ENCODE measurements at regions not wholly inside any gene's neighbourhood (a gene's known extent, or its start where the extent isn't known, plus 50 kb on each side); places are given as distances from the start of the nearest gene placed in this dataset.

- H3K4me1 Mint-ChIP-seq (ENCODE audit: low read depth in 2 of 2), result no peaks in the 10 kb centered on the region
- no peak overlapping the region for H3K27ac Mint-ChIP-seq
- H3K9me3 Mint-ChIP-seq, result peaks cover 4% of the 10 kb centered on the region
- DNase-seq (ENCODE audit: low spot score) (no peak), ATAC-seq (no peak)
- no peaks in the 10 kb centered on the region for H3K27me3 Mint-ChIP-seq
- H3K4me3 Mint-ChIP-seq, result no peak overlapping the region
- no peaks in the 10 kb centered on the region for H3K36me3 Mint-ChIP-seq
Observed at GRCh38 chr20:12595841-12596240, 412.9 kb upstream of the SPTLC3 start.

- DNase-seq (ENCODE audit: low spot score), result no peak
- Mint-ChIP-seq H3K9me3 (peaks cover 4% of the 10 kb centered on the region), H3K27me3 (no peaks in the 10 kb centered on the region), H3K36me3 (no peaks in the 10 kb centered on the region), H3K27ac (no peak overlapping the region), H3K4me3 (no peak overlapping the region), H3K4me1 (ENCODE audit: low read depth in 2 of 2) (no peaks in the 10 kb centered on the region)
- ATAC-seq, result no peak
Observed at GRCh38 chr20:12596863-12597262, 411.9 kb upstream of the SPTLC3 start.

GRCh38 chr20:12597551-12597950 lies 411.2 kb upstream of the SPTLC3 start:
- DNase-seq (ENCODE audit: low spot score), result no peak
- H3K4me1 Mint-ChIP-seq (ENCODE audit: low read depth in 2 of 2), result no peaks in the 10 kb centered on the region
- no peak for ATAC-seq
- H3K27me3 Mint-ChIP-seq, result no peaks in the 10 kb centered on the region
- H3K4me3 Mint-ChIP-seq, result no peak overlapping the region
- no peak overlapping the region for H3K27ac Mint-ChIP-seq
- peaks cover 4% of the 10 kb centered on the region for H3K9me3 Mint-ChIP-seq
- H3K36me3 Mint-ChIP-seq, result no peaks in the 10 kb centered on the region

- Mint-ChIP-seq H3K4me1 (ENCODE audit: low read depth in 2 of 2) (no peaks in the 10 kb centered on the region), H3K27ac (no peak overlapping the region), H3K27me3 (no peaks in the 10 kb centered on the region), H3K36me3 (no peaks in the 10 kb centered on the region), H3K9me3 (peaks cover 4% of the 10 kb centered on the region), H3K4me3 (no peak overlapping the region)
- no peak for ATAC-seq
- no peak for DNase-seq (ENCODE audit: low spot score)
Observed at GRCh38 chr20:12598894-12599293, 409.9 kb upstream of the SPTLC3 start.

- H3K4me1 Mint-ChIP-seq (ENCODE audit: low read depth in 2 of 2), result no peaks in the 10 kb centered on the region
- H3K9me3 Mint-ChIP-seq, result peaks cover 4% of the 10 kb centered on the region
- ATAC-seq, result no peak
- no peak overlapping the region for H3K27ac Mint-ChIP-seq
- no peaks in the 10 kb centered on the region for H3K36me3 Mint-ChIP-seq
- no peaks in the 10 kb centered on the region for H3K27me3 Mint-ChIP-seq
- no peak overlapping the region for H3K4me3 Mint-ChIP-seq
- no peak for DNase-seq (ENCODE audit: low spot score)
Observed at GRCh38 chr20:12599494-12599893, 409.3 kb upstream of the SPTLC3 start.

GRCh38 chr20:12605751-12606150 lies 403.0 kb upstream of the SPTLC3 start:
- DNase-seq (ENCODE audit: low spot score) (no peak), ATAC-seq (no peak)
- Mint-ChIP-seq H3K27ac (no peak overlapping the region), H3K36me3 (no peaks in the 10 kb centered on the region), H3K27me3 (no peaks in the 10 kb centered on the region), H3K9me3 (peaks cover 3% of the 10 kb centered on the region), H3K4me3 (no peak overlapping the region), H3K4me1 (ENCODE audit: low read depth in 2 of 2) (no peaks in the 10 kb centered on the region)

- H3K36me3 Mint-ChIP-seq, result no peaks in the 10 kb centered on the region
- no peak for ATAC-seq
- DNase-seq (ENCODE audit: low spot score), result no peak
- H3K4me3 Mint-ChIP-seq, result no peak overlapping the region
- no peaks in the 10 kb centered on the region for H3K27me3 Mint-ChIP-seq
- H3K4me1 Mint-ChIP-seq (ENCODE audit: low read depth in 2 of 2), result peaks cover 0 to 3% of the 10 kb centered on the region in 2 donors
- H3K9me3 Mint-ChIP-seq, result peaks cover 5% of the 10 kb centered on the region
- H3K27ac Mint-ChIP-seq, result no peak overlapping the region
Observed at GRCh38 chr20:12610871-12611270, 397.9 kb upstream of the SPTLC3 start.

GRCh38 chr20:12614764-12615163 lies 394.0 kb upstream of the SPTLC3 start:
- ATAC-seq, result no peak
- H3K4me1 Mint-ChIP-seq (ENCODE audit: low read depth in 2 of 2), result peaks cover 0 to 3% of the 10 kb centered on the region in 2 donors
- no peak for DNase-seq (ENCODE audit: low spot score)
- H3K27me3 Mint-ChIP-seq, result no peaks in the 10 kb centered on the region
- peaks cover 11% of the 10 kb centered on the region for H3K9me3 Mint-ChIP-seq
- no peak overlapping the region for H3K4me3 Mint-ChIP-seq
- no peak overlapping the region for H3K27ac Mint-ChIP-seq
- H3K36me3 Mint-ChIP-seq, result no peaks in the 10 kb centered on the region

- Mint-ChIP-seq H3K27ac (peak overlapping the region in 1 of 2 donors; percentile 22), H3K36me3 (no peaks in the 10 kb centered on the region), H3K4me3 (no peak overlapping the region), H3K4me1 (ENCODE audit: low read depth in 2 of 2) (peaks cover 0 to 3% of the 10 kb centered on the region in 2 donors), H3K9me3 (peaks cover 14% of the 10 kb centered on the region), H3K27me3 (no peaks in the 10 kb centered on the region)
- DNase-seq (ENCODE audit: low spot score), result no peak
- peak in 1 of 2 donors; percentile 36 for ATAC-seq
Observed at GRCh38 chr20:12617076-12617475, 391.7 kb upstream of the SPTLC3 start.

GRCh38 chr20:12623870-12624269 lies 384.9 kb upstream of the SPTLC3 start:
- Mint-ChIP-seq H3K36me3 (peaks cover 6% of the 10 kb centered on the region), H3K27me3 (no peaks in the 10 kb centered on the region), H3K4me3 (no peak overlapping the region), H3K4me1 (ENCODE audit: low read depth in 2 of 2) (peaks cover 5% of the 10 kb centered on the region in 2 donors), H3K9me3 (peaks cover 18% of the 10 kb centered on the region), H3K27ac (no peak overlapping the region)
- DNase-seq (ENCODE audit: low spot score) (no peak), ATAC-seq (no peak)

- DNase-seq (ENCODE audit: low spot score) (no peak), ATAC-seq (no peak)
- H3K36me3 Mint-ChIP-seq, result peaks cover 6% of the 10 kb centered on the region
- peaks cover 11% of the 10 kb centered on the region for H3K9me3 Mint-ChIP-seq
- peaks cover 5% of the 10 kb centered on the region in 2 donors for H3K4me1 Mint-ChIP-seq (ENCODE audit: low read depth in 2 of 2)
- peak overlapping the region; percentile 31 for H3K4me3 Mint-ChIP-seq
- H3K27ac Mint-ChIP-seq, result peak overlapping the region in 1 of 2 donors; percentile 9
- H3K27me3 Mint-ChIP-seq, result no peaks in the 10 kb centered on the region
Observed at GRCh38 chr20:12627485-12627884, 381.3 kb upstream of the SPTLC3 start.

GRCh38 chr20:12638633-12639312 lies 370.0 kb upstream of the SPTLC3 start:
- H3K4me1 Mint-ChIP-seq (ENCODE audit: low read depth in 2 of 2), result no peaks in the 10 kb centered on the region
- H3K4me3 Mint-ChIP-seq, result no peak overlapping the region
- ATAC-seq (no peak), DNase-seq (ENCODE audit: low spot score) (no peak)
- H3K27me3 Mint-ChIP-seq, result no peaks in the 10 kb centered on the region
- peaks cover 5% of the 10 kb centered on the region for H3K9me3 Mint-ChIP-seq
- no peak overlapping the region for H3K27ac Mint-ChIP-seq
- no peaks in the 10 kb centered on the region for H3K36me3 Mint-ChIP-seq

GRCh38 chr20:12640251-12640650 lies 368.5 kb upstream of the SPTLC3 start:
- peaks cover 5% of the 10 kb centered on the region for H3K36me3 Mint-ChIP-seq
- H3K4me3 Mint-ChIP-seq, result no peak overlapping the region
- ATAC-seq (no peak), DNase-seq (ENCODE audit: low spot score) (no peak)
- peaks cover 9% of the 10 kb centered on the region for H3K9me3 Mint-ChIP-seq
- no peaks in the 10 kb centered on the region for H3K27me3 Mint-ChIP-seq
- H3K27ac Mint-ChIP-seq, result no peak overlapping the region
- H3K4me1 Mint-ChIP-seq (ENCODE audit: low read depth in 2 of 2), result no peaks in the 10 kb centered on the region

- H3K36me3 Mint-ChIP-seq, result peaks cover 6% of the 10 kb centered on the region
- DNase-seq (ENCODE audit: low spot score) (no peak), ATAC-seq (no peak)
- H3K27ac Mint-ChIP-seq, result no peak overlapping the region
- peaks cover 9% of the 10 kb centered on the region for H3K9me3 Mint-ChIP-seq
- H3K4me3 Mint-ChIP-seq, result no peak overlapping the region
- no peaks in the 10 kb centered on the region for H3K4me1 Mint-ChIP-seq (ENCODE audit: low read depth in 2 of 2)
- no peaks in the 10 kb centered on the region for H3K27me3 Mint-ChIP-seq
Observed at GRCh38 chr20:12641619-12642018, 367.2 kb upstream of the SPTLC3 start.

- no peaks in the 10 kb centered on the region for H3K4me1 Mint-ChIP-seq (ENCODE audit: low read depth in 2 of 2)
- H3K9me3 Mint-ChIP-seq, result peaks cover 9% of the 10 kb centered on the region
- ATAC-seq (no peak), DNase-seq (ENCODE audit: low spot score) (no peak)
- H3K36me3 Mint-ChIP-seq, result peaks cover 6% of the 10 kb centered on the region
- no peak overlapping the region for H3K4me3 Mint-ChIP-seq
- no peaks in the 10 kb centered on the region for H3K27me3 Mint-ChIP-seq
- no peak overlapping the region for H3K27ac Mint-ChIP-seq
Observed at GRCh38 chr20:12644461-12644860, 364.3 kb upstream of the SPTLC3 start.

All from natural killer cell treated with Interleukin-12 subunit alpha and Interleukin-12 subunit beta and Interleukin-15 and Interleukin-18, amount 100 ng/mL, for 72 hours (primary cell).